GM12891 (cell line): ENCODE measurements at regions not wholly inside any gene's neighbourhood (a gene's known extent, or its start where the extent isn't known, plus 50 kb on each side); places are given as distances from the start of the nearest gene placed in this dataset.

Source experiments
- DNase-seq: peaks from one replicate; pipeline ENCODE4 v3.0.0; 2011; ENCODE audit warnings: low spot score; ENCODE audit not compliant: insufficient read length
- FAIRE-seq: peaks from 2 replicates; lab custom pipeline; 2011; peaks lifted over from hg19 to GRCh38; lab: Jason Lieb, UNC
- PAX5 ChIP-seq: IDR thresholded peaks from 2 replicates; pipeline ENCODE4 v1.6.1; 2011; ENCODE audit warnings: low read length, moderate library complexity, mild to moderate bottlenecking; ENCODE audit not compliant: insufficient read depth, severe bottlenecking
- POLR2A ChIP-seq: IDR thresholded peaks from 2 replicates; pipeline ENCODE4 v1.6.1; 2011; ENCODE audit warnings: low read depth, low read length, control low read depth
- POLR2AphosphoS5 ChIP-seq: IDR thresholded peaks from 2 replicates; pipeline ENCODE4 v1.6.1; 2011; ENCODE audit warnings: low read depth, low read length, control low read depth
- POU2F2 ChIP-seq: IDR thresholded peaks from 2 replicates; pipeline ENCODE4 v1.6.1; 2011; ENCODE audit warnings: low read depth, mild to moderate bottlenecking, control low read depth, low read length, moderate library complexity
- SPI1 ChIP-seq: IDR thresholded peaks from 2 replicates; pipeline ENCODE4 v1.6.1; 2011; ENCODE audit warnings: low read depth, low read length, control low read depth
- TAF1 ChIP-seq: IDR thresholded peaks from 2 replicates; pipeline ENCODE4 v1.6.1; 2011; ENCODE audit warnings: low read depth, low read length, control low read depth

GRCh38 chr3:1907911-1908310 is 190.8 kb upstream of the CNTN4 start:
- no peak for FAIRE-seq
- TF ChIP-seq PAX5 = no peak
- no peak for TF ChIP-seq POU2F2
- no peak for TF ChIP-seq POLR2A
- no peak for TF ChIP-seq TAF1
- no peak for TF ChIP-seq SPI1
- no peak for TF ChIP-seq POLR2AphosphoS5
- no peak for DNase-seq

GRCh38 chr3:1908651-1909445 is 189.8 kb upstream of the CNTN4 start:
- DNase-seq = no peak
- TF ChIP-seq PAX5 (no peak), POLR2AphosphoS5 (no peak), TAF1 (no peak), SPI1 (no peak), POU2F2 (no peak), POLR2A (no peak)
- no peak for FAIRE-seq

- TF ChIP-seq POU2F2 = no peak
- DNase-seq (no peak), FAIRE-seq (no peak)
Observed at GRCh38 chr3:1910322-1910721, 188.3 kb upstream of the CNTN4 start.

- TF ChIP-seq SPI1 = no peak
- no peak for TF ChIP-seq TAF1
- FAIRE-seq (no peak), DNase-seq (no peak)
Observed at GRCh38 chr3:1929788-1930414, 168.8 kb upstream of the CNTN4 start.

GRCh38 chr3:1938975-1939374 is 159.7 kb upstream of the CNTN4 start:
- DNase-seq = no peak
- TF ChIP-seq PAX5 (no peak), POU2F2 (no peak), POLR2A (no peak), TAF1 (no peak), SPI1 (no peak), POLR2AphosphoS5 (no peak)
- FAIRE-seq = no peak

GRCh38 chr3:1942781-1943180 is 155.9 kb upstream of the CNTN4 start:
- TF ChIP-seq SPI1 (no peak), POLR2A (no peak)
- no peak for DNase-seq
- FAIRE-seq = no peak

GRCh38 chr3:1943395-1944118 is 155.1 kb upstream of the CNTN4 start:
- FAIRE-seq (no peak), DNase-seq (no peak)
- TF ChIP-seq POLR2A (no peak), SPI1 (no peak), POU2F2 (no peak), PAX5 (no peak)

GRCh38 chr3:1945698-1946097 is 153.0 kb upstream of the CNTN4 start:
- FAIRE-seq = no peak

GRCh38 chr3:1953536-1953935 is 145.1 kb upstream of the CNTN4 start:
- DNase-seq = no peak
- no peak for FAIRE-seq
- TF ChIP-seq POU2F2 = no peak
- no peak for TF ChIP-seq POLR2AphosphoS5
- TF ChIP-seq SPI1 = no peak
- no peak for TF ChIP-seq POLR2A
- TF ChIP-seq PAX5 = no peak
- no peak for TF ChIP-seq TAF1

More at GRCh38 chr3:1945698-1946097, 153.0 kb upstream of the CNTN4 start:
- no peak for DNase-seq
- TF ChIP-seq POLR2AphosphoS5 (no peak), PAX5 (no peak), SPI1 (no peak), POLR2A (no peak)

GRCh38 chr3:1954632-1955031 is 144.0 kb upstream of the CNTN4 start:
- no peak for TF ChIP-seq POLR2A
- TF ChIP-seq POU2F2 = no peak
- no peak for TF ChIP-seq TAF1
- TF ChIP-seq PAX5 = no peak
- TF ChIP-seq SPI1 = no peak
- no peak for TF ChIP-seq POLR2AphosphoS5
- DNase-seq = no peak
- FAIRE-seq = no peak
